SK-N-SH (cell line): ENCODE measurements at regions not wholly inside any gene's neighbourhood (a gene's known extent, or its start where the extent isn't known, plus 50 kb on each side); places are given as distances from the start of the nearest gene placed in this dataset.

ENCODE experiments used
- CTCF ChIA-PET: fragments of 300-600, 350-600 bp; formaldehyde crosslinking; extraction: SDS; loops from one replicate; lab custom pipeline; 2021; lab: Yijun Ruan, JAX
- POLR2A ChIA-PET: fragments of 350-600 bp; sonication (Branson Sonifier 250); formaldehyde crosslinking; extraction: SDS; loops from one replicate; lab custom pipeline; 2020; ENCODE audit warnings: antibody characterized with exemption, inconsistent platforms; lab: Yijun Ruan, JAX
- DNase-seq: peaks from one replicate; pipeline ENCODE4 v3.0.0; 2012
- H2AFZ ChIP-seq: fragments of 200-600 bp; sonication (generic); 2 replicates; pipeline ENCODE4 v1.8.1; 2016; ENCODE audit warnings: antibody characterized with exemption, mild to moderate bottlenecking, low read depth
- H3F3A ChIP-seq: fragments of 200-600 bp; sonication (generic); replicated peaks from 2 replicates; pipeline ENCODE3; 2016; ENCODE audit warnings: antibody characterized with exemption, mild to moderate bottlenecking; ENCODE audit not compliant: insufficient read depth
- H3K27ac ChIP-seq, 2 experiments: fragments of 200-500 bp in 1 of 2; fragments of 200-600 bp in 1 of 2; sonication (Bioruptor generic) in 1 of 2; sonication (generic), shearing (Covaris generic) in 1 of 2; 2 replicates each; pipeline versions ENCODE4 v1.5.1 to v1.6.1; 2014 to 2016; ENCODE audit warnings: low read depth in 2 of 2, inconsistent platforms in 1 of 2, low read length in 1 of 2, mild to moderate bottlenecking in 1 of 2, mixed read lengths in 1 of 2
- H3K27me3 ChIP-seq: fragments of 200-600 bp; sonication (generic), shearing (Covaris generic); 2 replicates; pipeline ENCODE4 v1.6.1; 2016; ENCODE audit warnings: mixed run types; ENCODE audit not compliant: insufficient read depth
- H3K36me3 ChIP-seq, 2 experiments: fragments of 200-500 bp in 1 of 2; fragments of 200-600 bp in 1 of 2; sonication (Bioruptor generic) in 1 of 2; sonication (generic) in 1 of 2; replicated peaks in 1 of 2; 2 replicates each; pipeline versions ENCODE3 to v1.5.1; 2014 to 2016; ENCODE audit warnings: low read length in 1 of 2, mild to moderate bottlenecking in 1 of 2; ENCODE audit not compliant: insufficient read depth in 2 of 2, control insufficient read depth in 1 of 2
- H3K4me1 ChIP-seq, 2 experiments: fragments of 200-500 bp in 1 of 2; fragments of 200-600 bp in 1 of 2; sonication (Bioruptor generic) in 1 of 2; sonication (generic), shearing (Covaris generic) in 1 of 2; 2 replicates each; pipeline versions ENCODE4 v1.5.1 to v1.6.1; 2014 to 2016; ENCODE audit warnings: low read depth in 1 of 2, low read length in 1 of 2, mixed run types in 1 of 2; ENCODE audit not compliant: insufficient read depth in 2 of 2, control insufficient read depth in 1 of 2
- H3K4me2 ChIP-seq: fragments of 200-600 bp; sonication (generic), shearing (Covaris generic); 2 replicates; pipeline ENCODE4 v1.6.1; 2017; ENCODE audit warnings: mixed run types
- H3K4me3 ChIP-seq, 2 experiments: fragments of 200-500 bp in 1 of 2; fragments of 200-600 bp in 1 of 2; sonication (Bioruptor generic) in 1 of 2; sonication (generic), shearing (Covaris generic) in 1 of 2; 2 replicates each; pipeline versions ENCODE4 v1.5.1 to v1.8.1; 2014 to 2016; ENCODE audit warnings: low read depth in 2 of 2, inconsistent platforms in 1 of 2, low read length in 1 of 2, mild to moderate bottlenecking in 1 of 2, mixed read lengths in 1 of 2, moderate library complexity in 1 of 2
- H3K79me2 ChIP-seq: fragments of 200-600 bp; sonication (generic); 2 replicates; pipeline ENCODE4 v1.8.1; 2017; ENCODE audit warnings: mild to moderate bottlenecking; ENCODE audit not compliant: insufficient read depth
- H3K9ac ChIP-seq: fragments of 200-600 bp; sonication (generic); 2 replicates; pipeline ENCODE4 v1.6.1; 2017; ENCODE audit warnings: mixed run types
- H3K9me2 ChIP-seq: fragments of 200-600 bp; sonication (generic); 2 replicates; pipeline ENCODE4 v1.6.1; 2017; ENCODE audit warnings: mixed run types
- H3K9me3 ChIP-seq: fragments of 200-600 bp; sonication (generic); 2 replicates; pipeline ENCODE4 v1.6.1; 2017; ENCODE audit warnings: mixed run types, mild to moderate bottlenecking, moderate library complexity
- H4K20me1 ChIP-seq: fragments of 200-600 bp; sonication (generic); 2 replicates; pipeline ENCODE4 v1.6.1; 2017; ENCODE audit warnings: mild to moderate bottlenecking, mixed run types; ENCODE audit not compliant: insufficient read depth
- CHD2 ChIP-seq: fragments of 150-350 bp; IDR thresholded peaks from 2 replicates; pipeline ENCODE4 v1.6.1; 2018; ENCODE audit warnings: low read length; ENCODE audit not compliant: partially characterized antibody
- ELF1 ChIP-seq: IDR thresholded peaks from 2 replicates; pipeline ENCODE4 v1.4.0; 2012
- EP300 ChIP-seq, 2 experiments: IDR thresholded peaks; 2 replicates each; pipeline versions ENCODE4 v1.4.0 to v1.6.1; 2012; ENCODE audit warnings: borderline replicate concordance in 1 of 2, low read depth in 1 of 2, low read length in 1 of 2
- FOSL2 ChIP-seq: IDR thresholded peaks from 2 replicates; pipeline ENCODE4 v1.4.0; 2012; ENCODE audit warnings: low read depth, mild to moderate bottlenecking, moderate library complexity, borderline replicate concordance
- FOXJ3 ChIP-seq: sonication (generic); formaldehyde crosslinking; IDR thresholded peaks from 2 replicates; pipeline ENCODE4 v1.5.1; 2020; ENCODE audit warnings: mild to moderate bottlenecking, missing genetic modification reagents
- GABPA ChIP-seq: IDR thresholded peaks from 2 replicates; pipeline ENCODE4 v1.4.0; 2012; ENCODE audit warnings: low read depth, mild to moderate bottlenecking
- JUND ChIP-seq: IDR thresholded peaks from 2 replicates; pipeline ENCODE4 v1.4.0; 2012
- MEF2A ChIP-seq: IDR thresholded peaks from 2 replicates; pipeline ENCODE4 v1.4.0; 2012; ENCODE audit warnings: low read depth, borderline replicate concordance
- NRF1 ChIP-seq: IDR thresholded peaks from 2 replicates; pipeline ENCODE4 v1.6.1; 2012; ENCODE audit warnings: low read depth, mild to moderate bottlenecking, low read length
- POLR2AphosphoS5 ChIP-seq: IDR thresholded peaks from 2 replicates; pipeline ENCODE4 v1.6.1; 2012; ENCODE audit warnings: low read depth, low read length
- RXRA ChIP-seq: IDR thresholded peaks from 2 replicates; pipeline ENCODE4 v1.4.0; 2012; ENCODE audit warnings: low read depth, mild to moderate bottlenecking, borderline replicate concordance
- SIN3A ChIP-seq: IDR thresholded peaks from 2 replicates; pipeline ENCODE4 v1.6.1; 2012; ENCODE audit warnings: low read depth, mild to moderate bottlenecking, low read length, moderate library complexity, borderline replicate concordance
- USF1 ChIP-seq: IDR thresholded peaks from 2 replicates; pipeline ENCODE4 v1.4.0; 2012; ENCODE audit warnings: low read depth, borderline replicate concordance
- WGBS: methylation state at CpG from one replicate; pipeline ENCODE4 v1.1.6; 2017; ENCODE audit warnings: low lambda C conversion rate; 5-methylcytosine and 5-hydroxymethylcytosine counted together
- TF ChIP-seq, protein P1 (sequence below): IDR thresholded peaks from 2 replicates; pipeline ENCODE4 v1.4.0; 2012; ENCODE audit warnings: low read depth, borderline replicate concordance
- TF ChIP-seq, protein P2 (sequence below): fragments of 200-600 bp; sonication (generic); IDR thresholded peaks from 2 replicates; pipeline ENCODE4 v1.6.1; 2017; ENCODE audit warnings: antibody characterized with exemption, mild to moderate bottlenecking, moderate library complexity

DNA sequence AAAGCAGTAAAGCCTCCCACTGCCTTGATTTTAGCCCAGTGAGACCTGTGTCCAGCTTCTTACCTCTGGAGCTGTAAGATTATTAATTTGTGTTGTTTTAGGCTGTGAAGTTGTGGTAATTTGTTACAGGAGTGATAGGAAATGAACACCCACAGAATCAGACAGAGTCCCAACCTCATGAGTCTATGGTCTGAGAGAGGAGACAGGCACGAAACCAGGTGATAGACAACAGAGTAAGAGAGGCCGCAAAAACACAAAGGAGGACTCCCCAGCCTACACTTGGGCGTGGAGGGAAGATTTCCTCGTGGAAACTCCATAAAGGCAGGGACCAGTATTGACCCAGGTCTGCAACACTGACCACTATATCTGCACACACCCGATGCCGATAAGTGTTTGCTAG, 234.6 kb upstream of the JUN start:
- Histone ChIP-seq H3K4me2 (no peak overlapping the region), H3K27ac (no peak overlapping the region), H3F3A (no peaks in the 10 kb centered on the region), H3K4me1 (peaks cover 0 to 35% of the 10 kb centered on the region in 2 experiments; a peak in 2 of 4 replicates), H4K20me1 (no peaks in the 10 kb centered on the region), H3K36me3 (no peaks in the 10 kb centered on the region), H3K79me2 (peaks cover 24% of the 10 kb centered on the region), H3K9me2 (no peaks in the 10 kb centered on the region), H2AFZ (no peak overlapping the region), H3K9ac (no peak overlapping the region), H3K9me3 (no peaks in the 10 kb centered on the region), H3K27me3 (no peaks in the 10 kb centered on the region), H3K4me3 (no peak overlapping the region)
- no peak for DNase-seq
- 80% methylated on average over 6 of the region's 6 CpGs for WGBS
- POLR2A ChIA-PET: no interaction called here
- TF ChIP-seq NRF1: no peak
- no peak for TF ChIP-seq POLR2AphosphoS5
- TF ChIP-seq GABPA: no peak
- no peak for TF ChIP-seq ELF1
- TF ChIP-seq, protein P1, sequence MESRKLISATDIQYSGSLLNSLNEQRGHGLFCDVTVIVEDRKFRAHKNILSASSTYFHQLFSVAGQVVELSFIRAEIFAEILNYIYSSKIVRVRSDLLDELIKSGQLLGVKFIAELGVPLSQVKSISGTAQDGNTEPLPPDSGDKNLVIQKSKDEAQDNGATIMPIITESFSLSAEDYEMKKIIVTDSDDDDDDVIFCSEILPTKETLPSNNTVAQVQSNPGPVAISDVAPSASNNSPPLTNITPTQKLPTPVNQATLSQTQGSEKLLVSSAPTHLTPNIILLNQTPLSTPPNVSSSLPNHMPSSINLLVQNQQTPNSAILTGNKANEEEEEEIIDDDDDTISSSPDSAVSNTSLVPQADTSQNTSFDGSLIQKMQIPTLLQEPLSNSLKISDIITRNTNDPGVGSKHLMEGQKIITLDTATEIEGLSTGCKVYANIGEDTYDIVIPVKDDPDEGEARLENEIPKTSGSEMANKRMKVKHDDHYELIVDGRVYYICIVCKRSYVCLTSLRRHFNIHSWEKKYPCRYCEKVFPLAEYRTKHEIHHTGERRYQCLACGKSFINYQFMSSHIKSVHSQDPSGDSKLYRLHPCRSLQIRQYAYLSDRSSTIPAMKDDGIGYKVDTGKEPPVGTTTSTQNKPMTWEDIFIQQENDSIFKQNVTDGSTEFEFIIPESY: no peak
- no peak for TF ChIP-seq SIN3A
- no peak for TF ChIP-seq RXRA
- no peak for TF ChIP-seq USF1
- no peak for TF ChIP-seq CHD2
- no peak for TF ChIP-seq MEF2A
- no peak for TF ChIP-seq FOSL2
- no peak for TF ChIP-seq JUND
- no peak for TF ChIP-seq FOXJ3
- no peak for TF ChIP-seq EP300 (IDR thresholded peaks at IDR 0.05; ENCODE audit: borderline replicate concordance in 1 of 2, low read depth in 1 of 2, low read length in 1 of 2)
- TF ChIP-seq, protein P2, sequence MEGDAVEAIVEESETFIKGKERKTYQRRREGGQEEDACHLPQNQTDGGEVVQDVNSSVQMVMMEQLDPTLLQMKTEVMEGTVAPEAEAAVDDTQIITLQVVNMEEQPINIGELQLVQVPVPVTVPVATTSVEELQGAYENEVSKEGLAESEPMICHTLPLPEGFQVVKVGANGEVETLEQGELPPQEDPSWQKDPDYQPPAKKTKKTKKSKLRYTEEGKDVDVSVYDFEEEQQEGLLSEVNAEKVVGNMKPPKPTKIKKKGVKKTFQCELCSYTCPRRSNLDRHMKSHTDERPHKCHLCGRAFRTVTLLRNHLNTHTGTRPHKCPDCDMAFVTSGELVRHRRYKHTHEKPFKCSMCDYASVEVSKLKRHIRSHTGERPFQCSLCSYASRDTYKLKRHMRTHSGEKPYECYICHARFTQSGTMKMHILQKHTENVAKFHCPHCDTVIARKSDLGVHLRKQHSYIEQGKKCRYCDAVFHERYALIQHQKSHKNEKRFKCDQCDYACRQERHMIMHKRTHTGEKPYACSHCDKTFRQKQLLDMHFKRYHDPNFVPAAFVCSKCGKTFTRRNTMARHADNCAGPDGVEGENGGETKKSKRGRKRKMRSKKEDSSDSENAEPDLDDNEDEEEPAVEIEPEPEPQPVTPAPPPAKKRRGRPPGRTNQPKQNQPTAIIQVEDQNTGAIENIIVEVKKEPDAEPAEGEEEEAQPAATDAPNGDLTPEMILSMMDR: no peak
- CTCF ChIA-PET: no interaction called here

DNA sequence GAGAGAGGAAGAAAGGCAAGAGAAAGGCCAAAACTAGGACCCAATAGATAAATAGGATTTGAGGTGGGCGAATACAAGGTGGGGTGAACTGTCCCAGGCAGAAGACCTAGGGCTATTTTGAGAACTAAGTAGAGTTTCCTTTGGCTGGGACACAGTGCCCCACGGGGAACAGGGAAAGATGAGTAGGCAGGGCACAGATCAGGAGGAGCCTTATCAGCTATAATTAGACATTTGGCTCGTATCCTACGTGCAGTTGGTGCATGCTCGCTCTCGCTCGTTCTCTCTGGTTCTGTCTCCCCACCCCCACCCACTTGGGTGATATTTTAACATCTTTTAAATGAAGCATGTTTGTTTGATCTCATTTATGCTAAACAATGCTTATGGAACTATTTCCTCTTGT, 235.0 kb upstream of the JUN start:
- Histone ChIP-seq H3K36me3 (no peaks in the 10 kb centered on the region), H3K9me2 (no peaks in the 10 kb centered on the region), H3K4me3 (no peak overlapping the region), H2AFZ (no peak overlapping the region), H3F3A (no peaks in the 10 kb centered on the region), H3K79me2 (peaks cover 26% of the 10 kb centered on the region), H3K27ac (peak overlapping the region in 1 of 2 experiments; percentile 87; a peak in 1 of 4 replicates), H3K4me1 (peaks cover 0 to 36% of the 10 kb centered on the region in 2 experiments; a peak in 2 of 4 replicates), H3K27me3 (no peaks in the 10 kb centered on the region), H3K9ac (no peak overlapping the region), H3K4me2 (no peak overlapping the region), H4K20me1 (no peaks in the 10 kb centered on the region), H3K9me3 (no peaks in the 10 kb centered on the region)
- POLR2A ChIA-PET: no interaction called here
- no peak for TF ChIP-seq USF1
- 94% methylated on average over 7 of the region's 7 CpGs for WGBS
- no peak for DNase-seq
- CTCF ChIA-PET: interaction anchor here (1.2 kb wide), 1 partner anchor 8 kb away, joined by 3 read pairs; no protein-coding TSS in a partner anchor
